Renal cortical epithelial cell (primary cell): ENCODE measurements at regions not wholly inside any gene's neighbourhood (a gene's known extent, or its start where the extent isn't known, plus 50 kb on each side); places are given as distances from the start of the nearest gene placed in this dataset.
A peak's percentile ranks its signal among the peaks of the same experiment; 100 is the strongest.
"Not testable (repeated sequence)": the region's sequence is repeated elsewhere in the genome, so short reads cannot be mapped to it uniquely, and the experiment has no call there.

Source experiments
- DNase-seq: peaks from one replicate; pipeline ENCODE4 v3.0.0-alpha.2; 2011; ENCODE audit warnings: low read depth

- DNase-seq = no peak
Measured at GRCh38 chr3:33919312-33920120, 121.1 kb downstream of the PDCD6IP start.

DNA sequence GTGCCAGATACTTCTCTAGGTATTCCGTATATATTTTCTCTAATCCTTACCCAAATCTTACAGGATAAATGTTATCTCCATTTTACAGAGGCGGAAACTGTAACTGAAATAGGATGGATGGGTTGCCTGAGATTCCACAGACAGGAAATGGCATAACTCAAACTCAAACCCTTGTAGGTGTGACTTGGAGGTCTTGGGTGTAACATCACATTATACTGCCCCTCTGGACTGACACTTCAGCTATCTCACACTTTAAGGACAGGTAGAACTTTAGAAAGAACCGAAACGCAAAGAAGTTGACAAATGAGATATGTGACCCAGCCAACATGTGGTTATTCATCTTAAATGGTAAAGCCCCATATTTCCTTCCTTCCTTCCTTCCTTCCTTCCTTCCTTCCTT, 122.1 kb downstream of the PDCD6IP start:
- DNase-seq = no peak

GRCh38 chr3:33921608-33922007, 123.2 kb downstream of the PDCD6IP start:
- DNase-seq = no peak

GRCh38 chr3:33926998-33927605, 128.7 kb downstream of the PDCD6IP start:
- DNase-seq = no peak

GRCh38 chr3:33929813-33930212, 131.4 kb downstream of the PDCD6IP start:
- no peak for DNase-seq

GRCh38 chr3:33931512-33931911, 133.1 kb downstream of the PDCD6IP start:
- DNase-seq = no peak

DNA sequence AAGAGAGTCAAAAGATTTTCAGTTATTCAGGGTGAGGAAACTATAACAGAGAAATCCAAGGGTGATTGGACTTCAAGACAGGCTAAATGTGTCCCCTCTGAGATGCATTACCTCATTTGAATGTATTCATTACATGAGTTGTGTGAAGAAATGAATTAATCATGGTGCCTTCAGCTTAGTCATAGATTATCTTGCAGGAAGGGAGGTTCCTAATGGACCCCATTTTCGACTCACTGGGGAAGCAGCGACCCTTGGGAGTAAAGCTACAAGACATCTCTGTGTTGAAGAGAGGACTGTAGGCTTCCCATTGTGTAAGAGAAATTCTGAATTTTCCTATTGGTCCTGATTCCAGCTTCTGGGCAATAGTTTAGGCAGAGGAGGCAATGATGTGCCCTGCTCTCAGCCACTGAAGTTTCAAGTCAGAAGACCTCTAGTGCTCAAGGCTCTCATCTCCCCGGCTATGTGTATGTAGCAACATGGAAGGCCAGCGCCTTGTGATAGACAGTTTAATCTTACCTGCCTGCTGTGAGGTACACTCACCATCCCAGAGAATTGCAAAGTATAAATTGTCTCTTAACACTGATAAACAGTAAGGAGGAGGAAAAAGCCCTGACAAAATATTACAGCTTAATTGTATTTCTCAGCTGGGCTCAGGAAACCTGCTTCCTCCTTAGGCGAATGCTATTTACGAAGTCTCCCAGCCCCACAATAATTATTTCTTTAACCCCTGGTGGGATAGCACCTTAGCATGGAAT, 133.8 kb downstream of the PDCD6IP start:
- DNase-seq = no peak

GRCh38 chr3:33936171-33936920, 137.9 kb downstream of the PDCD6IP start:
- no peak for DNase-seq

GRCh38 chr3:33936921-33937525, 138.6 kb downstream of the PDCD6IP start:
- DNase-seq = no peak

- no peak for DNase-seq
Measured at GRCh38 chr3:33937628-33938027, 139.2 kb downstream of the PDCD6IP start.

DNA sequence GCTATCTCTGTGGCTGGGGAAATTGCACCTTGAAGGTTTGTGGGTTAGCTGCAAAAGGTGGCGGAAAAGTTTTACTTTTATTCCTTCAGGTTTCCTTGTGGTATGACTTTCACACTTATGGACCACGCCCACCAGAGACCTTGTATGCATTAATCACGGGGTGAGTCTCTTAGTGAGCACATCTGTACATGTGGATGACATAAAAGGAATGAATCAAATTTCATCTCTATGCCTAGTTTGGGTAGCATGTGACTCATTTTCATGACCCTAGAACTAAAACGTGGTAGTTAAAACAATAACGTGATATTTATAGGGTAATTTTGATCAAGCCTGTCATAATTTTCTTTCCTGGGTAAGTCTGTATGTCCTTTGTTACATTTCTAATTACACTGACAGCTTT, 141.7 kb downstream of the PDCD6IP start:
- no peak for DNase-seq

DNA sequence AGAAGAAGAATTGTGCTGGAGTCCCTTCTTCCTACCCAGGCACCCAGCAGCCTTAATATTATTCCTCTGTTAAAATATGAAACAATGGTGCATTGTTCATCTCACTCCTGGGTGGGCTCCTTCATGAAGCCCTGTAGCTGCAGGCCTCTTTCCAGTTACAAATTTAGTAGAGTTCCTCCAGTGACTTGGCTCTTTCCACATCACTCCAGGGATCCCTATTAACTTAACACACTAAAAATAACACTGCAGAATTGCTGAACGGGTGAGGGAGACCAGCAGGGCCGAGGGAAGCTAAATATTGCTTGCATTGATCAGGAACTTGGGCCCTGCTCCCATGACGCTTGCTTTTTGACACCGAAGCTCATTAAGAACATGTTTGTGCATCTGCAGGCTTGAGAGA, 142.3 kb downstream of the PDCD6IP start:
- no peak for DNase-seq

GRCh38 chr3:33941804-33942203, 143.4 kb downstream of the PDCD6IP start:
- no peak for DNase-seq

GRCh38 chr3:33942483-33943150, 144.2 kb downstream of the PDCD6IP start:
- peak; percentile 43 for DNase-seq

- DNase-seq = no peak
Measured at GRCh38 chr3:33943277-33943676, 144.8 kb downstream of the PDCD6IP start.

DNA sequence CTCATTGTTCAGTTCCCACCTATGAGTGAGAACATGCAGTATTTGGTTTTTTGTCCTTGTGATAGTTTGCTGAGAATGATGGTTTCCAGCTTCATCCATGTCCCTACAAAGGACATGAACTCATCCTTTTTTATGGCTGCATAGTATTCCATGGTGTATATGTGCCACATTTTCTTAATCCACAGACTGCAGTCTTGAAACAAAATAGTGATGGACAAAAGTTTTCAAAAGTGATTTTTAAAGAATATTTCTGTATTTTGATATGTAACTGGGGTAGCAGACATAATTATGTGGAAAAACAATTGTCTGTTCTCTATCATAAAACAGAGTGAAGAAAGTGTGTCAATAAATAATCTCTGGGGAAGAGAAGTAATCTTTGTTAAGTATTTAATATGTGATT, 148.2 kb downstream of the PDCD6IP start:
- not testable (repeated sequence) for DNase-seq

- DNase-seq = no peak
Measured at GRCh38 chr3:33947272-33948195, 149.1 kb downstream of the PDCD6IP start.

- DNase-seq = no peak
Measured at GRCh38 chr3:33949074-33949473, 150.6 kb downstream of the PDCD6IP start.

GRCh38 chr3:33954956-33955355, 156.5 kb downstream of the PDCD6IP start:
- DNase-seq = no peak

DNA sequence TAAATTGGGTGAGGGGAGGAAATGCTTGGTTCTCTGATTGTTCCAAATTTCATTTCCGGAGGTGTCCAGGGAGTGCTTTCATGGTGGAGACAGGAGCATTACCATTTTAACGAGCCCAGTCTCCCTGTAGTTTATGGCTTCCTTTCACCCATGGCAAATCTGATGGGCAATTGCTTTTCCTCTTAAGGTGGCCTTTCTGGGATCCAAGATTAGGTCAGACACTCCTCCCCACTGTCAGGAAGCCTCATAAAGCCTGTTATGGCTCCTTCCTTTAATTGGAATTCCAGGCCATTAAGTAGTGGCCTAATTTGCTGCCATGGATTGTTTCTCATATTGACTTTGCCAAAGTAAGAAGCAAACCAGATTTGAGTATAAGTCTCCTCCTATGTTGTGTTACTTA, 157.8 kb downstream of the PDCD6IP start:
- DNase-seq = no peak
